ENCODE measurements at regions not wholly inside any gene's neighbourhood (a gene's known extent, or its start where the extent isn't known, plus 50 kb on each side); places are given as distances from the start of the nearest gene placed in this dataset.
"Not testable (repeated sequence)": the region's sequence is repeated elsewhere in the genome, so short reads cannot be mapped to it uniquely, and the experiment has no call there.

DNA sequence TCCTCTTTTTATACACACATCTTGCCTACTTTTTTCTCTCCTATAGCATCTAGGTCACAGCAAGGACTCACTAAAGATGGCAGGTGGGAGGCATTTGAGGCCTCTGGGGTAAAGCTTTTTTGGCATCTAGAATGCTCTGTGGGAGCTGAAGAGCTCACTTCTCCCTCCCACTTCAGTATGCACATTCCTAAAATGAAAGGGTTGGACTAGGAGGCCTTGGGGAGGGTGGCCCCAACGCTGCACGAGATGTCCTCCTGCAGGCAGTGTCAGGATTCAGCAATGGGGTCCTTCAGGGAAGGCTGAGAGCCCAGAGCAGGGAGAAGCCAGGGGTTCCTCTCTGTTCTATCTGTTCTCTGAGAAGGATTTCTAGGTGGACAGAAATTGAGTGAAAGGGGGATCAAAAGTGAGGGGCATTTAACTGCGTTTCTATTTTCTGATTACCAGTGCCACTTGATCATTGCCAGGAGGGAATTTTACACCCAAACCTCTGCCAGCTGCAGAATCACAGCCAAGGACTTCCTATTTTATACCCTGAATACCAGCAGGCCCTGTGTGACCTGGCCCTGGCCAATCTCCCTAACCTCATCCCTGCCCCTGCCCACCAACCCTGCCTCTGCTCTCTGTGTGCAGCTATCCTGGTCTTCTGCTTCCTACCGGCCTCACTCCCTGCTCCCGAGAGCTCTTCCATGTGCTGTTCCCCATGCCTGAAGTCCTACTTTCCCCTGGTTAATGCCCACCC lies 186.2 kb downstream of the CYP26B1 start:
- 0 out of 2 replicates have a peak, but pooled peaks cover 8% of the 10 kb centered on the region for H3K9me3 ChIP-seq (ENCODE audit: insufficient read depth, low read length)
- no peaks in the 10 kb centered on the region for H3K9me2 ChIP-seq (replicated peaks; ENCODE audit: insufficient read depth, low read length)
- no peak overlapping the region for H3K4me2 ChIP-seq (ENCODE audit: low read depth, low read length, poor library complexity, severe bottlenecking)
- H2AFZ ChIP-seq (ENCODE audit: low read depth, low read length, severe bottlenecking): no peak overlapping the region
- no peaks in the 10 kb centered on the region for H3F3A ChIP-seq (ENCODE audit: insufficient read depth)
- no peaks in the 10 kb centered on the region for H3K79me2 ChIP-seq (ENCODE audit: insufficient read depth, low read length)
- no peak overlapping the region for H3K9ac ChIP-seq (ENCODE audit: low read length)
- TF ChIP-seq EZH2phosphoT487 (conservative IDR thresholded peaks at IDR 0.05; ENCODE audit: low read length): no peak
- TF ChIP-seq, protein P1, sequence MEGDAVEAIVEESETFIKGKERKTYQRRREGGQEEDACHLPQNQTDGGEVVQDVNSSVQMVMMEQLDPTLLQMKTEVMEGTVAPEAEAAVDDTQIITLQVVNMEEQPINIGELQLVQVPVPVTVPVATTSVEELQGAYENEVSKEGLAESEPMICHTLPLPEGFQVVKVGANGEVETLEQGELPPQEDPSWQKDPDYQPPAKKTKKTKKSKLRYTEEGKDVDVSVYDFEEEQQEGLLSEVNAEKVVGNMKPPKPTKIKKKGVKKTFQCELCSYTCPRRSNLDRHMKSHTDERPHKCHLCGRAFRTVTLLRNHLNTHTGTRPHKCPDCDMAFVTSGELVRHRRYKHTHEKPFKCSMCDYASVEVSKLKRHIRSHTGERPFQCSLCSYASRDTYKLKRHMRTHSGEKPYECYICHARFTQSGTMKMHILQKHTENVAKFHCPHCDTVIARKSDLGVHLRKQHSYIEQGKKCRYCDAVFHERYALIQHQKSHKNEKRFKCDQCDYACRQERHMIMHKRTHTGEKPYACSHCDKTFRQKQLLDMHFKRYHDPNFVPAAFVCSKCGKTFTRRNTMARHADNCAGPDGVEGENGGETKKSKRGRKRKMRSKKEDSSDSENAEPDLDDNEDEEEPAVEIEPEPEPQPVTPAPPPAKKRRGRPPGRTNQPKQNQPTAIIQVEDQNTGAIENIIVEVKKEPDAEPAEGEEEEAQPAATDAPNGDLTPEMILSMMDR (IDR thresholded peaks at IDR 0.05; ENCODE audit: insufficient read depth, low read length, poor library complexity, severe bottlenecking): no peak
- no peak overlapping the region for H3K4me3 ChIP-seq (ENCODE audit: insufficient read depth, low read length, poor library complexity, severe bottlenecking)
- H4K20me1 ChIP-seq (ENCODE audit: low read depth, low read length): no peaks in the 10 kb centered on the region
- no peaks in the 10 kb centered on the region for H3K27me3 ChIP-seq (ENCODE audit: low read length)
- H3K27ac ChIP-seq (ENCODE audit: low read depth, low read length): no peak overlapping the region
- no peaks in the 10 kb centered on the region for H3K36me3 ChIP-seq (ENCODE audit: low read length)

DNA sequence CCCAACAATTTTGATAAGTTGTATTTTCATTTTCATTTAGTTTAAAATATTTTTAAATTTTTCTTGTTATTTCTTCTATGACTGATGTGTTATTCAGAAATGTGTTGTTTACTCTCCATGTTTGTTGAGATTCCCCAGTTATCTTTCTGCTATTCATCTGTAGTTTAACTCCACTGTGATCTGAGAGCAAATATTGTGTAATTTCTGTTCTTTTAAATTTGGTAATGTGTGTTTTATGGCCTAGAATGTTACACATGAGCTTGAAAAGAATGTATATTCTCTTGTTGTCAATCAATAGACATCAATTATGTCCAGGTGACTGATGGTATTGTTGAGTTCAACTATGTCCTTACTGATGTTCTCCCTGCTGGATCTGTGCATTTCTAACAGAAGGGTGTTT lies 188.2 kb downstream of the CYP26B1 start:
- H3K4me2 ChIP-seq (ENCODE audit: low read depth, low read length, poor library complexity, severe bottlenecking): no peak overlapping the region
- H3K9me2 ChIP-seq (replicated peaks; ENCODE audit: insufficient read depth, low read length): no peaks in the 10 kb centered on the region
- TF ChIP-seq, protein P1 (IDR thresholded peaks at IDR 0.05; ENCODE audit: insufficient read depth, low read length, poor library complexity, severe bottlenecking): no peak
- TF ChIP-seq EZH2phosphoT487 (conservative IDR thresholded peaks at IDR 0.05; ENCODE audit: low read length): no peak
- no peaks in the 10 kb centered on the region for H3K27me3 ChIP-seq (ENCODE audit: low read length)
- H3K9me3 ChIP-seq (ENCODE audit: insufficient read depth, low read length): 0 out of 2 replicates have a peak, but pooled peaks cover 8% of the 10 kb centered on the region
- no peaks in the 10 kb centered on the region for H3K36me3 ChIP-seq (ENCODE audit: low read length)
- no peak overlapping the region for H3K9ac ChIP-seq (ENCODE audit: low read length)
- H4K20me1 ChIP-seq (ENCODE audit: low read depth, low read length): no peaks in the 10 kb centered on the region
- no peak overlapping the region for H3K27ac ChIP-seq (ENCODE audit: low read depth, low read length)
- H3K4me3 ChIP-seq (ENCODE audit: insufficient read depth, low read length, poor library complexity, severe bottlenecking): no peak overlapping the region
- no peak overlapping the region for H2AFZ ChIP-seq (ENCODE audit: low read depth, low read length, severe bottlenecking)
- no peaks in the 10 kb centered on the region for H3F3A ChIP-seq (ENCODE audit: insufficient read depth)
- no peaks in the 10 kb centered on the region for H3K79me2 ChIP-seq (ENCODE audit: insufficient read depth, low read length)

DNA sequence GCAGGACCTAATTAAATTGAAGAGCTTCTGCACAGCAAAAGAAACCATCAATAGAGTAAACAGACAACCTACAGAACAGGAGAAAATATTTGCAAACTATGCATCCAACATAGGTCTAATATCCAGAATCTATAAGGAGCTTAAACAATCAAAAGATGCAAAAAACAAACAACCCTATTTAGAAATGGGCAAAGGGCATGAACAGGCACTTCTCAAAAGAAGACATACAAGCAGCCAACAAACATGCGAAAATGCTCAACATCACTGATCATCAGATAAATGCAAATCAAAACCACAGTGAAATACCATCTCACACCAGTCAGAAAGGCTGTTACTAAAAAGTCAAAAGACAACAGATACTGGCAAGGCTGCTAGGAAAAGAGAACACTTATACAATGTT lies 189.2 kb downstream of the CYP26B1 start:
- H3K36me3 ChIP-seq (ENCODE audit: low read length); H3K4me3 ChIP-seq (ENCODE audit: insufficient read depth, low read length, poor library complexity, severe bottlenecking); H3K27me3 ChIP-seq (ENCODE audit: low read length); H3K4me2 ChIP-seq (ENCODE audit: low read depth, low read length, poor library complexity, severe bottlenecking); H3K9me3 ChIP-seq (ENCODE audit: insufficient read depth, low read length); H3K27ac ChIP-seq (ENCODE audit: low read depth, low read length); H3K79me2 ChIP-seq (ENCODE audit: insufficient read depth, low read length); H3F3A ChIP-seq (ENCODE audit: insufficient read depth); H3K9ac ChIP-seq (ENCODE audit: low read length); H2AFZ ChIP-seq (ENCODE audit: low read depth, low read length, severe bottlenecking); H3K9me2 ChIP-seq (replicated peaks; ENCODE audit: insufficient read depth, low read length); H4K20me1 ChIP-seq (ENCODE audit: low read depth, low read length): not testable (repeated sequence)

DNA sequence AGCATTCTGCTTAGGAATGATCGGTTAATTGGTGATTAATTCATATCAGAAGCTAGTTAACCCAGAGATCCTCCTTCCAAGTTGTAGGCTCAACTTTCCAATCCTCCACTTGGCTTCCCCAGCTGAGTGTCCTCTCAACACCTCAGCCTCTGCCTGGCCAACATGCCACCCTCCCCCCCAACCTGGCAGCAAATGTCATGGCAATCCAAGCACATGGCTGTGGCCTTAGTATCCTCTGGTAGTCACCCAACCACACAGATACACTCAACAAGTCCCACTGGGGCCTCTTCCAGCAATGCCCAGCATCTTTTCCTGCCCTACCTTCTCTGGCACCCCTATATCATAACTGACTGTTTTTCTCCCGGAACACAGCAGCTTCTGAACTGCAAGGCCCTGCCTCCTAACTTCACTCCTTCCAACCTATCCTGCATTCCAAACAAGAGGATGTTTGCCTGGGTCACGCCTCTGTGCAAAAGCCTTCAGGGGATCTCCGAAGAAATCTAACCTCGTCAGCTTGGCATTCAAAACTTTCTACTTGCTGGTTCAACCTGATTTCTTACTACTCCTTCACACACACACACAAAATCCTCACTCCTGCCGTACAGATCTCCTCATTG lies 195.0 kb downstream of the CYP26B1 start:
- Histone ChIP-seq H4K20me1 (ENCODE audit: low read depth, low read length) (no peaks in the 10 kb centered on the region), H3K4me2 (ENCODE audit: low read depth, low read length, poor library complexity, severe bottlenecking) (no peak overlapping the region), H3K27ac (ENCODE audit: low read depth, low read length) (no peak overlapping the region), H3K79me2 (ENCODE audit: insufficient read depth, low read length) (no peaks in the 10 kb centered on the region), H3K4me3 (ENCODE audit: insufficient read depth, low read length, poor library complexity, severe bottlenecking) (no peak overlapping the region), H3K9me2 (replicated peaks; ENCODE audit: insufficient read depth, low read length) (no peaks in the 10 kb centered on the region), H3K9me3 (ENCODE audit: insufficient read depth, low read length) (no peaks in the 10 kb centered on the region), H3K36me3 (ENCODE audit: low read length) (no peaks in the 10 kb centered on the region), H3K27me3 (ENCODE audit: low read length) (no peaks in the 10 kb centered on the region), H2AFZ (ENCODE audit: low read depth, low read length, severe bottlenecking) (no peak overlapping the region), H3K9ac (ENCODE audit: low read length) (no peak overlapping the region), H3F3A (ENCODE audit: insufficient read depth) (no peaks in the 10 kb centered on the region)
- TF ChIP-seq, protein P1 (IDR thresholded peaks at IDR 0.05; ENCODE audit: insufficient read depth, low read length, poor library complexity, severe bottlenecking): no peak
- no peak for TF ChIP-seq EZH2phosphoT487 (conservative IDR thresholded peaks at IDR 0.05; ENCODE audit: low read length)
